GOT3 (cell line): ENCODE measurements at regions not wholly inside any gene's neighbourhood (a gene's known extent, or its start where the extent isn't known, plus 50 kb on each side); places are given as distances from the start of the nearest gene placed in this dataset.

Experiments used
- DNase-seq: peaks from one replicate; lab custom pipeline; 2025; ENCODE audit warnings: mixed read lengths; lab: John Stamatoyannopoulos, UW

DNA sequence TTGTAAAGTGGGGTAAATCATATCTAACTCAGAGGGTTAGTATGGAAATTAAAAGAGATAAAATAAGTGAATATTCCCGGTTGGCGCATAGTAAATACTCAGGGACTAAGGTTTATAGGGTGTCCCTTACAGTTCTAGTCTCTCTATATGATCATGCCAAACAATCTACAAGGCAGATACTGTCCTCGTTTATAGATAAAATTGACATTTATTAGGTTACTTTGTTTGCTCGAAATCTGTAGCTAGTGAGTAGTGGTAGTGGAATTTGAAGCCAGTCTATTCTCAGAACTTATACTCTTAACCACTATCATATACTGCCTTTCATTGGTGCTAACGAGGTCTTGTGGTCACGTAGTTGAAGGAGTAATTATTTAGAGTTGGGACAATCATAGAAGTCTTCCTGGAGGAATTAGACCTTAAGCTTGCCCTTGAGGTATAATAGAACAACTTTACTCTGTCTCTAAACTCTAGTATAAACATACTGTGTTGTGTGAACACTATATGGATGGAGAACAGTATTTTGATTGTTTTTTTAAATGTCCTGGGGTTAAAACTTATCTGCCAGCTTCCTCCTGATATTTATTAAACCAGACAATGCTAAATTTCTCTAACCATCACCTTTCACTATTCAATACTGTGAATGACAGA lies 324.0 kb downstream of the STIM2 start:
- no peak for DNase-seq

DNA sequence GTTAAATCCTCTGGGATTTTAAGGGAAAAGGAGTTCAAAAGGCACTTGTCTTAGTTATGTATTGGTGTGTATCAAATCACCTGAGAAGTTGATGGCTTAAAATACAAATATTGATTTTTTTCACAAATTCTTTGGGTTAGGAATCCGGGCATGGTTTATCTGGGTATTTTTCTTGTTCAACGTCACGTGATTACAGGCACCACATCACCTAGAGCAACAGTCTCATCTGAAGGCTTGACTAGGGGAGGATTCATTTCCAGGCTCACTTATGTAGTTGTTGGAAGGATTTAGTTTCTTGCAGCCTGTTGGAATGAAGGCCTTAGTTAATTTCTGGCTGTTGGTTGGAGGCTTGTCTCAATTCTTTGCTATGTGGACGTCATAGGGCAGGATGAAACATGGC lies 326.1 kb downstream of the STIM2 start:
- DNase-seq: no peak

DNA sequence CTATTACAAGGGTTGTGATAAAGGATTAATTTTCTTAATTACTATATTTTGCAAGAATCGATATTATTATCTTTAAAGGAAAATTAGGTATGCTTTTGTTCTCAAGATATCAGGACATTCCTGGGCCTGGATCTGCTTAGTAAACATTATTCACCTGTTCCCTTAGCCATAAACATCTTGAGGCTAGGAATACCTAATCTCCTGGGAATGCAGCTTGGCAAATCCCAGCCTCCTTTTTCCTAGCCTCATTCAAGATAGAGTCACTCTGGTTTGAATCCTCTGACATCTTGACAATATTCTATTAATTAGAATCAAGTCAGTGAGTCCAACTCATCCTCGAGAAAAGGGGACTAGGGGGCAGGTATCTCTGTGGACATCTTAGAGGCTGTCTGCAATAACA lies 327.1 kb downstream of the STIM2 start:
- DNase-seq: no peak

DNA sequence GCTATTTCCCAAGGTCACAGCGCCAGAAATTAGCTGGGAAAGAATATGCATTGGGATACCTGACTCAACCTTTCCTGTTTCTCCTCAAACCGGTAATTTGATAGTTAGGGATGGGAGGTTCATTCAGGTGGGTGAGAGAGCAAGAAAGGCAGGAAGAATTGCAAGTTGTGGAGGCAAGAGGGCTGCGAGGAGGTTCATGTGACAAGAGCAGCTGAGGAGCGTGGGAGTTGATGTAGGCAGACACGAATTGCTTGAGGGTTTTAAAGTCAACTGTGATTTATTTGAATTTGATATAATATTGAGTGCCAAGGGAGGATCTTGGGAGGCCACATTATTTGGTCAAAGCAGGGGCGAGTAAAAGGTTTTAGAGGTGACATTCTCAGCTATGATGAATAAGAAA lies 329.0 kb downstream of the STIM2 start:
- DNase-seq: no peak

DNA sequence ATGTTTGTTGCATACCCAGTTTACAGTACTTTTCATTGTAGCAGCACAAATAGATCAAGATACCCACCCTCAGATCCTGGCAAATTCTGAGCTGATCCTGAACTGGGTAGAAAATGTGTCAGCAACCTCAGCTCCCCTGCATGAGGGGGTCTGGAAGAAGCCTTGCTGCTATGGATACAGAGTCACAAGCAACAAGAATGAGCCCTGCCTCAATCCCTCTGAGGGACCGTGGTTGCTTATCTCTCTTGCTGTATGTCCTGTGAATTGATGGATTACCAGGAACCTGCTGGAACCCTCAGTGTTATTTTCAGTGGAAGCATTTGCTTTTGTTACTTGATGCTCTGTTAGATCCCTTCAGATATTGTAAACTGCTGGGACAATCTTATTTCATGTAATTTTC lies 331.0 kb downstream of the STIM2 start:
- DNase-seq: no peak

DNA sequence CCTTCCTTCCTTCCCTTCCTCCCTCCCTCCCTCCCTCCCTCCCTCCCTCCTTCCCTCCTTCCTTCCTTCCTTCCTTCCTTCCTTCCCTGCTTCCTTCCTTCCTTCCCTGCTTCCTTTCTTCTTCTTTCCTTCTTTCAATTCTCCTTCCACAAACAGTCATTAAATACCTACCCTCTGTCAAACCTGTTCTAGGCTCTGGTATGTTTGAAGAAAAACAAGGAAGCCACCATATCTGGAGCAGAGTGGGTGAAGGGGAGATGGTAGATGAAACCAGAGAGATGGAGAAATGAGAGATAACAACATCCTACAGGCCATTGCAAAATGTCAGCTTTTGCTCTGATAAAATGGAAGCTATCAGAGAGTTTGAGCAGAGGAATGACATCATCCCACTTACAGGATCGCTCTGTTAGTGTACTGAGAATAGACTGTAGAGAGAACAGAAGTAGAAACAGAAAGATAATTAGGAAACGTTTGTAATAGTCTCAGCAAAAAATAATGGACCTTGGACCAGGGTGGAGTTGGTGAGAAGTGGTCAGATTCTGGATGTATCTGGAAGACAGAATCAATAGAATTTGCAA lies 334.0 kb downstream of the STIM2 start:
- DNase-seq: no peak

DNA sequence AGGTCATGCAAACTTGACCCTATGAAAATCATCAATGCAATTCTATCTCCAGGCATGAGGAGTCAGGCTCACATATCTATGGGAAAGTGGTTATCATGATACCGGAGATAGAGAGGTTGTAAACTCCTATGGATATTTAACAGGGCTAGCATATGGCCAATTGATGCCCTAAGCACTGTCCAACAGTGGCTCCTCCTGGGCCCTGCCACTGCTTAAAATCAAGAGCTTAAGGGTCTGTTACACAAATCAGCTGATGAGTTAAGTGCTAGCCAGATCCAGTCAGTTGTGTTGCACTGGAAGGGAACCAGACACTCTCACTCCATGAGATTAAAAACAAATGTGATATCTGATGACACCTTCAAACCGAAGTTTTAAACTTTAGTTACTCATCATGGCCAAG lies 337.6 kb downstream of the STIM2 start:
- no peak for DNase-seq

DNA sequence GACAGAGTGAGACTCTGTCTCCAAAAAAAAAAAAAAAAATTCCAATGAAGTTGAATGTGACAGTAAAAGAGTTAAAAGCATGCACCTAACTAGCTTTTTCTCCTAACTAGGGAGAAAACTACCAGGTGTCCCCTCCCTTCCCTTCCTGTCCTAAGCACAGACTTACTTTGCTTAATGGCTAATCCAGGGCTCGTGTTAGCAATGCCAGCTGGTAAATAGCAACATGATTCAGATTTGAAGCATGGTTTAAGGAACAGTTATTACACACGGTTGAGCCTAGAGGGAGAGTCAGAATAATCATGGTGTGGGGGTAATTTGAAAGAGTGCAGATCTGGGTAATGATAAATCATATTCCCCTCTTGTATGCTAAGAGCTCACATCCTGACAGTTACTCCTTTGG lies 338.3 kb downstream of the STIM2 start:
- DNase-seq: no peak

DNA sequence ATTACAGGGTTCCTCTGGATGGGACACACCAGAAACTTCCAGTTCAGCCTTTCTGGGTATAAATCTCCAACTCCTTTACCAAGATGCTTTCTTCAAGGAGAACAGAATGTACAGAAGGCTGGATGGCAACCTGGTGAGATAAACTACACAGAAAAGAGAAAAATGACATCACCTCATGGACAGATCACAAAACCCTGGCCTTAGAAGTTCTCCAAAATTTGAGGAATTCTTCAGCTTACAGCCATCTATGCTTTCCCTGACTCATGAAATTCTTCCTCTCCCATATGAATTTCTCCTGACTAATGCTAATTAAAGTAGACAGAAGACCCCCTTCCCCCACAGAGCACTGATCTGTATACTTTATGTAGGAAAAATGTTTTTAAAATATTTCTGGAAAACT lies 345.4 kb downstream of the STIM2 start:
- DNase-seq: no peak

DNA sequence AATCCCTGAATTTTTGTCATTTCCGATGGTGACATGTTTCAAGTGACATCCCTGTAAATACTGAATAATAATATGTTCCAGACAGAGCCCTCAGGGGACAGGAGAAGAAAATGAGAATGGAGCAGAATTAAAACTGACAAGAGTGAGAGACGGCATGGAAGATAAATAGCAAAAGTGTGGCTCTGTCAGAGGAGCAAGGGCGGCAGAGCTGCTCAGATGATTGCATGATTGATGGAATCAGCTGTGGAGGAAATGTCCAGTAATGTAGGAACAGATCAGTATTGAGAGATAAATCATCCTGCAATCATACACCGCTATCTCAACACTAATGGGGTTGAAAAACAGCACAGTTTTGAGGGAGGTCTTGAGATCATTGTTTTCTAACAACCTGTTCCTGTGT lies 350.3 kb downstream of the STIM2 start:
- DNase-seq: no peak

DNA sequence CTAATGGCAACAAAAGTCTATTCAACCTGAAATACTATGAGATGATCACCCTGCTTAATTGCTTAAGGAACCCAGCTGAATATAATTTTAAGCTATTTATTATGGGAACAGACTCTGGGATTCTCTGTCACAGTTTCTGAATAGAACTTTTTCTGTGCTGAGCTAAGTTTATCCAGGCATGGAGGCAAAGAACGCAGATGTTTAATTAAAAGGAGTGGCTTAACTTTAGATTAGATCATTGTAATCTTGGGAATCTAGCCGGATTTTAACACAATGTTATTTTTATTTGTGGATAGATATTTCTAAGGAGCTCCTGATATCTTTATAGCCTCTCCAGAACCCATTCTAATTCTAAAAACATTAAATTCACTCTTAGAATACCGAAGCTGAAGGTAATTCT lies 353.4 kb downstream of the STIM2 start:
- no peak for DNase-seq

DNA sequence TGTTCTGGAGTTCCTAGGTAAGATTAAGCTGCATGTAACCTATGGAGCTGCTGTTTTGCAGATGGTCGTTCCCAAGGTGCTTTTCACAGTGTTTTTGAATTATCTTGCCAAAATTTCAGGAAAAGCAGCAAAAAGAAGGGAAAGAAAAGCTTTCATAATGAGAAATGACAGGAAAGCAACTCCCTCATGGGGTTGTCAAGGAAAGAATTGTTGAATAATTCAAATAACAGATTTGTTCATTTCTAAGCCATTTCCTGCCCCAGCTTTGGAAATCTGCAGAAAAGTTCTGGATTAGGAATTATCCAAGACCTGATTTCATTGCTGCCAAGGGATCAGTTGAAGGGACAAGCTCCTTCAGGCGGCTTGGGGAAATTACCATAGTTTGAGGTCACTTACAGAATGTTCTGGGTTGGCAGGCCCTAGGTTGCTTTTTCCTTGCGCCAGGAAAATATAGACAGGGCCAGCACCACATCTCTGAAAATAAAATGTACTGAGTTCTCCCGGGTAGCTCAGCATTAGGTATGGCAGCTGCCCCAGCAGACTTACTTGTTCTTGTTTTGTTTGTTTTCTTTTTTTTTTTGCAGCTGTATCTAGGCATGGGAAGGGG lies 354.7 kb downstream of the STIM2 start:
- no peak for DNase-seq

DNA sequence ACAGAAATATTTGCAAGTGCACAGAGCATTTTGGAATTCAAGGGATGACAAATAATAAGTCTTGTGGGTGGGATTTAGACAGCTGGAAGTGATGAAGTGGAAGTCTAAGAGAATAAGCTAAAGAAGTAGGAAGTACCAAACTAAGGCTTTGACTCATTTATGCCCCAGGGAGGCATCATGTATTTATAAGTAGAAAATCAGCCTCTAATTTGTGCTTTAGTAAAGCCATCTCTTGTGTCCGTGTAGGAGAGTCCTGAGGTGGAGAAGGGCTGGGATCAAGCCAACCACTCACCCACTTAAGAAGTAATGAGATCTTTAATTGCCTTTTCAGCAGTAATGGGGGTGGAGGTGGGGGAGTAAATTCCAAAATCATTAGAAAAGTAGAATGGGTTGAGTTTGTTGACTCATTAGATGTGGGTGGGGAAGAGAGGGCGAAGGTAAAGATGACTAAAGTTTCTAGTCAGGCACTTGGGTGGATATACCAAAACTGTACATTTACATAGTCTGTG lies 356.7 kb downstream of the STIM2 start:
- DNase-seq: no peak

DNA sequence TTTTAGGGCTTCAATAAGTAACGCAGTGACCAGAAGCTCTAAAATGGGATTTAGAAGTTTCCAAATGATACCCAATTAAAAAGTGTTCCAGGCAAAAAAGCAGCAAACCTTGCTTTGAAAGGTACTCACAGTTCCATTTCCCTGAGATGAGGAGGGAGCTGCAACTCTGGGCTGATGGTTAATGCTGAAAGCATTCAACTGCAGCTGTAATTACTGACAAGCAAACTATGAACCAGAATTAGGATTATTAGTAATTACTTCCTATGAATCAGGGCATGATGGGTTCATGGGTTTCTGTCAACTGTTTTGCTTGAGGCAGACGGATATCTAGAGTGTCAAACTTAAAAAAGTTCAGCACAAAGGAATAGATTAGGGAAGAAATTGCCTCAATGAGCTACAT lies 357.4 kb downstream of the STIM2 start:
- no peak for DNase-seq

DNA sequence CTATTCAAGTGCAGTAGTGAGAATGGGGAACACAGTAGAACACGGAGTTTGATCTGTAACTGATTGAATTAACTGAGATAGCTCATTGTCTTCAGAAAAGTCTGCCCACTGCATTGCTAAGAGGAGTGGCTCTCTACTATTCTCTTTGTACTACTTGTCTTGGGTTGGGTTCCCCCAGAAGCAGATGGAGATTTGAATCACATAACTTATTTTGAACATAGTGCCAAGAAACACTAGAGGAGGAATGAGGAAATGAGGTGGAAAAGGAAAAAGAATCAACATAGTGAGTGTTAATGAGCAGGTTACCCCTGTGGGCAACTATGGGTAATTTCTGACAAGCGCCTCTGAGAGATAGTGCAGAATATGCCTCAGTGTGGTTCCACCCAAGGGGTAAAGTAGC lies 362.7 kb downstream of the STIM2 start:
- no peak for DNase-seq

DNA sequence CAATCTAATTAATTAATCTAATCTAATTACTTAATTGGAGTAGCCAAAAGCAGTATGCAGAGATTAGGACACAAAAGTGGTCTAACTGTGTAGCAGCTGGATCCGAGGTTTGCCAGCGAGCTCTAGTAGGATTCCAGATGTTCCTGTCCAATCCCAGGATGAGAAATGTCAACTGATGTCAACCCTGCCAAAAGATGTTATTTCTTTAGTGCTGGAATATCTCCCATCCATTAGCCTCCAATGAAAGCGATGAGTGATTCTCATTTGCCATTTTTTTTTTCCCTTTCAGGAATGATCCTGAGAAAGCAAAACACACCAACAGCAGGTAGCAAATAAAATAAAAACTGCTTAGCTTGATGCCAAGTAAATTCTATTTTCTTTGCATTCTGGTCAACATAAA lies 372.9 kb downstream of the STIM2 start:
- DNase-seq: no peak

DNA sequence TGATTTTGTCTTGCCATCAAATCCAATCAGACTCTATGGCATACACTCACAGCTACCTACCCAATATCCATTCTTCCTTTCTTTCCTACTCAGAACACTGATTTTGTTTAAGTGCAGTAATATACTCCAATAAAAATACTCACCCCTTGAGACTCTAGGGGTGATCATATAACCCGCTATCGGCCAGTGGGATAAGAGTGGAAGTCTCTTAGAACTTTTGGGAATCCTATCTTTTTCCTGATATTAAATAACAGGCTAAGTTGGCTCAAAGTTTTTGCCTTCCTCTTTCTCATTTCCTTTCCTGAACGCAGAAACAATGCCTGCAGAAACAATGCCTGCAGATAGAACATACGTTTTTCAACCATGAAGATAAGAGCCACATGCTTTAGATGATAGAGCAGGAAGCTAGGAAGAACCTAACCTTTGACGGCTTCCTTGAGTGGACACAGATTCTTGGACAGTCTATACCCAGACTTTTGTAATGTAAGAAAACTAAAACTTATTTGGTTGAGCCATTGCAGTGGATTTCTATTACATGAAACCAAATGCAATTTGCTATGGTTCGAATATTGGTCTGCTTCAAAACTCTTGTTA lies 373.8 kb downstream of the STIM2 start:
- DNase-seq: no peak

DNA sequence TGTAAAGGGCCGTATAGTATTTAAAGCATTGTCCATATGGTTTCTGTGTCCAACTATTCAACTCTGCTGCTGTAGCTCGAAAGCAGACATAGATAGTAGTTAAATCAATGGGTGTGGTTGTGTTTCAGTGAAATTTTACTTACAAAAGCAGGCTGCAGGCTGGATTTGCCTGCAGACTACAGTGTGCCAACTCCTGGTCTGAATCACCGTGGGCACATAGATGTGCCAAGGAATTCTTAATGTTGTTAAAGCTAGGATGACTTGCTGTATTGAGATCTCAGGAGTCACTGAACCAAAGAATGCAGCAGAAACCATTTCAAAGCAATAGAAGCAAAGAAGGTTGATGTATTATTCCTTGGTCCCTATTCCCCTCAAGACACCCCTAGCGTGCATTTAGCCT lies 379.0 kb downstream of the STIM2 start:
- no peak for DNase-seq

DNA sequence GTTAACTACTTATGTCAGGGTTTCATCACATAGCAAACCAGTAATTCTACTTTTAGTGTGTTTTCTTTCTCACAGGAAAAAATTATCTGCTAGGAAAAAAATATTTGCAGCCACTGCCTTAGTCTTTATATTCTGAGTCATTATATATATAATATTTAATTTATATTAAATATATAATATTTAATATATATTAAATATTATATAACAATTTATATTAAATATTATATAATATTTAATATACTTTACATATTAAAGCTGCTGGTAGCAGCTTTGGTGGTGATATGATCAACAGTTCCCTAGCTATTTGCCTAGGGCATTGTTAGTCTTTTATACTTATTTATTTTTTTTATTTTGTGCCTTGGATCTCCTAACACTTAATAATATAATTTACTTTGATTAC lies 381.6 kb downstream of the STIM2 start:
- DNase-seq: no peak

DNA sequence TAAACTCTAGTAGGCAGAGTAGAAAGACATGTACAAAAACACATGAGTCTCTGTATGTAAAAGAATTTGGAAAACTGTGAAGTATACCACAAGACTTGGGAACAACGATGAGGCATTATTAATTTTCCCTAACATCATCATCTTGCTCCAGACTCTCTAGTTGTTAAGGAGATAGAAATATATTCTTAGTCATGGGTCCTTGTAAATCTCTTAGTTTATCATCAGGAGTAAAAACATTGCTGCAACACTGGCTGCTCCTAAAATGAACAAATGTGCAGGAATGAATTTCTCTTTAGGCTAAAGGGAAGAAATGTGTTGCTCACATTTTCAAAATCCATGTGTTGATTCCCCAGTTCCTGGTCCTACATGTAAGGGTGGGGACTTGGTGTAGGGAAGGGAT lies 384.6 kb downstream of the STIM2 start:
- DNase-seq: no peak

DNA sequence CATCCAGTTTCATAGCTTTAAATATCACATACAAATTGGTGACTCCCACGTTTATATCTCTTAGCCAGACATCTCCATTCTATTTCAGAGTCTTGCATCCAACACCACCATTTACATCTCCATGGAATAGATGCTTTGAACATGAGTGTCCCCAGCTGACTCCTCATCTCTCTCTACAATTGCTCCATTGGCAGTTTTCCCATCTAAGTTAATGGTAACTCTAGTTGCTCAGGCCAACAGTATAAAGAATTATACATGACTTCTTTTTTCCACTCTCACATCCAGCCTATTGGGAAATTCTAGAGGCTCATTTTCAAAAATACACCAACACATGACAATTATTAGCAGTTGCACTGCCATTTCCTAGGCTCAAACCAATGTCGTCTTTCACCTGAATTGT lies 388.2 kb downstream of the STIM2 start:
- no peak for DNase-seq

DNA sequence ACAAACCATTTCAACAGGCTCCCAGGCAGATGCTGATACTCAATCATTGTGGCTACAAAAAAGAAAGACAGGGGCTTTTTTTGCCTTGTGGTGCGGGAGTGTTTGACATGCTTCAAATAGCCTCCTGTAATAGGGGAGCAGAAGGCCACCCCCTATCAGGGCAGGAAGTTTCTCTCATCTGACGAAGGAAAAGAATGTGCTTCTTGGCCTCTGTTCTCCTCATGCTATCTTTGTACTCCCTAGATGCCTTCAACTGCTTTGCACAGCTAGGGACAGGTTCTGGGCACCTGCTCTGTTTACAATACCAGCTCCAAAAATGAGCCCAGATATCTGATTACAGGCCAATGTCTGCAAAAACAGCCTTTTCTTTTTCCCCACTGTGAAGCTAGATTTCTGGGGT lies 391.1 kb downstream of the STIM2 start:
- DNase-seq: no peak

DNA sequence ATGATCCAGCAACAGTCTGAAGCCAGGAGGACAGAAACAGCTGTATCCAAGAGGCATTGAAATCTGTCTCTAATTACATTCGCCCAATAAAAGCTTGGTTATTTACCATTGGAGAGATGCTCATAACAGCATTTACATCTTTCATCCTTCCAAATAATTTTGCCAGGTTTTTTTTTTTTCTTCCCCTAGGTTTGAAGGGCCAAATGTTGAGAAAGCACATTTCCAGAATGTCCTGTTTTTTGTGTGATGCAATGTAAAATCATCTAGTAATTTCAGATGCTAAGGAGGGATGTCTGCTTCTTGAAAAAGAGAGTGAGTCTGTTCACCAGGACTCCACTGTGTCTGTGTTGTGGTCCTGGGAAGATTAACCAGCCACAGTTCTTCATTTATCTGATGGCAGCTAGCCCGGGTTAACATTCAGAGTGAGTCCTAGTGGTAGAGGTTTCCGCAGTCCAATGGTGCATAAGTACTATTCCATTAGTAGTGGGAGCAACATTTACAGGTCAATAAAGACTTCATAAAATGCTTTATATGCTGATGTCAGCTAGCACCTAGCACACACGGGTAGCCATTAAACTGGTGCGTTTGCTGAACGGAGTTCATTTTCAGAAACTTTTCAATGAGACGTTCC lies 406.8 kb downstream of the STIM2 start:
- DNase-seq: no peak
